ENCODE measurements at regions not wholly inside any gene's neighbourhood (a gene's known extent, or its start where the extent isn't known, plus 50 kb on each side); places are given as distances from the start of the nearest gene placed in this dataset.
"Not testable (repeated sequence)": the region's sequence is repeated elsewhere in the genome, so short reads cannot be mapped to it uniquely, and the experiment has no call there.

DNA sequence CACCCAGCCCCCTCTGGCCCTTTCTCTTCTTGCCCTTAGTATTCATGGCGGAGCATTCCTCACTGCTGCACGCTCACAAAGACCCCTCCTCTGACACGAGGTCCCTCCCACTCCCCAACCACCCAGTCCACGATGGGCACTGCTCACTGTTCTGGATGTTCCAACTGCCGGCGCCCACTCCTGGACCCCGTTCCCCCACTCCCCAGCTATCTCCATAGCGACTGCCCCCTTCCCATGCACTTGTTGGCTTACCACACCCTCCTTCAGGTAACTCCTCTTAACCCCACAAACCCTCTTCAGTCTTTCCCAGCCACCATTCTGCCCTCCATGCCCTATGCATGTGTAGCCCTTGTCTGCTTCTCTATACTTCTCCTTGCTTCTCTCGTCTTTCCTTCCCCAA is 961.5 kb upstream of the DEFB115 start:
- DNase-seq (ENCODE audit: low read depth in 2 of 2) = not testable (repeated sequence)

DNA sequence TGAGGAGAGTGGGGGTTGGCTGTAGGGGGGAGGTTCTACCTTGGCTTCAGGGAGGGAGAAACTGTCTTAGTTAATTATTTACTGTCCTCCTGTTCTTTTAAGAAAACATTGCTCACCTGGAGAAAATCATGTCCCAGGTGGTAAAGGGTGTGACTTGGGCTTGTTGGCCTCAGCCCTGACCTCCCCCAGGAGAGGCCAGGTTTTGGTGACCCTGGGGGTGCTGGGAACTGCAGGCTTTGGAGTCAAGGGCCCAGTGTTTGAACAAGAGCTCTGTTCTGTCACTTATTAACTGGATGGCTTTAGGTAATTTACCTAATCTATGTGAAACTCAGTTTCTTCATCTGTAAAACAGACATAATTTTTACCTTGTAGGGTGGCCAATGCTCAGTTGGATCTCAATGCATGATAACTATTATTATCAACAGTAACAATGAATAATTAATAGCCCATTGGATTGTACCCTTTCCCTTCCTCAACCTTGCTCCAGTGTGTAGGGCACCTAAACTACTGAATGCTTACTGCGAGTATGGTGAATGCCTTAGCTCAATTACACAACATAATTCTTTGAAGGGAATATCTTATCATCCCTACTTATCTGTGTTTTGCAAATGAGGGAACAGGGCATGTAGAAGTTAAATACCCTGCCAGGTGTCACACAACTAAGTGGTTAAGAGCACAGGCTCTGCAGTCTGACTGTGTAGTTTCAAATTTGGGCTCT is 959.4 kb upstream of the DEFB115 start:
- not testable (repeated sequence) for DNase-seq (ENCODE audit: low read depth in 2 of 2)

DNA sequence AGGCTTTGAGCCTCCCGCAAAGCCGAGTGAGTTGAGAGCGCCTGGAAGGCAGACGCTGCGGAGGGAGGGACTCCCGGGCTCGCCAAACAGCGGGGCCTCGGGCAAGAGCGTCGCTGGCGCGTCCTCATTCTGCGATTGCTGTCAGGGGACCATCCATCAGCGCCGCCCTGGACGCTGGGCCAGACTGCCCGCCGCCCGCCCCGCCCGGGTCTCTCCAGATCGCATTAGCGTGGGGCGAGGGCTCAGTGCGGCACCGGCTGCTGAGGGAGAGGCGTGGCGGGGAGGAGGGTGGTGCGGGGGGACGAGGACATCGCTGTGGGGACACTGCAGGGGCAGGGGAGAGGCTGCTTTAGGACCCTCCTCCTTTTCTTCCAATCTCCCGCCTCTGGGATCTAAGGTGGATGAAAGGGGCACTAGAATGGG is 957.2 kb upstream of the DEFB115 start:
- DNase-seq (ENCODE audit: low read depth in 2 of 2) = not testable (repeated sequence)

DNA sequence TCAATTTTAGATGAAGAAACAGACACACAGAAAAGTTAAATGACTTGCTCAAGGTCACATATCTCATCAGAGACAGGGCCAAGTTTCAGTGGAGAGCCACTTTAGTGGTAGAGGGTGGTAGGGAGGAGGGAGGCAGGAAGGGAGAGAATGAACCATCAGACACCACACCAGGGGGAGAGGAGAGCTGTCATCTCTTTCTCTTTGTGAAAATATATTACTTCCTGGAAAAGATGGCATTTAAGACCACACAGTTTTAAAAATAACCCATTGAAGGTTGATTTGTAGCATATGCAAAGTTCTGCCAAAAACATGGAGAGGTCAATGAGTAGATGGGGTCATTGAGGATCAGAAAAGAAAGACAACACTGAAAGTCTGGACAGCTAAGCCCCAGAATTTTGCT is 954.7 kb upstream of the DEFB115 start:
- DNase-seq (ENCODE audit: low read depth in 2 of 2) = not testable (repeated sequence)

DNA sequence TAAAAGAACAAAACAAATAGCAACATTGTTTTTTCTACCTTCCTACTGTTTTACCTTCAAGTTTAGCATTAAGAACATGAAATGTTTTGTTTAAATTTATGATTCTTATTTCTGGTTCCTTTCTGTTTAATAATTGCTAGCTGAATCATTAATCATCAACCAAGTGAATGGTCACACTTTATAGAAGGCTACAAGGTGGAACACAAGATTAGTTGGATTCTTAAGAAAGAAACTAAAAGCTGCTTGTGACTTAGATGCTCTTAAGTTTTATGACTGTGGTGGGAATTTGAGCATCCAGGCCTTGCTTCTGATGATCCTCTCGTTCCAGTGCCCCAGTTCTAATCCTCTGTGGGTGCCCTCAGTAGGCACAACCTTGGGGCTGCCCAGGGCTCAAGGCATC is 947.5 kb upstream of the DEFB115 start:
- DNase-seq (ENCODE audit: low read depth in 2 of 2) = not testable (repeated sequence)

DNA sequence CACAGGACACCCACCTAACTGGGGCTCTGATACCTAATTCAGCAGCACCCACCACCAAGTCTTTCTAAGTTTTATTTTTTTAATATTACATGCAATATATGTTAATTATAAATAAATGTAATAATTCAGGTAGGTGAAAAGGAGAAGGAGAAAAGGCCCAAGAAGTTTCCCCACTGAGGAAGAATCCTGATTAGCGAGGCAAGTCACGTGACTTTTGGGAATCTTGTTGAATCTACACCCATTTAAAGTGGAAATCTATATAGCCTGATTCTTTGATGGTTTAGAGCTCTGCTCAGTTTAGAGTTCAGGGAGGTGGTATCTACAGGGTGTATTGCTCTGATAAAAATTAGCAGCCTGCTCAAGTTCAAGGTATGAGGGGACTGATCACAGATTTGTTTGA is 947.1 kb upstream of the DEFB115 start:
- not testable (repeated sequence) for DNase-seq (ENCODE audit: low read depth in 2 of 2)

DNA sequence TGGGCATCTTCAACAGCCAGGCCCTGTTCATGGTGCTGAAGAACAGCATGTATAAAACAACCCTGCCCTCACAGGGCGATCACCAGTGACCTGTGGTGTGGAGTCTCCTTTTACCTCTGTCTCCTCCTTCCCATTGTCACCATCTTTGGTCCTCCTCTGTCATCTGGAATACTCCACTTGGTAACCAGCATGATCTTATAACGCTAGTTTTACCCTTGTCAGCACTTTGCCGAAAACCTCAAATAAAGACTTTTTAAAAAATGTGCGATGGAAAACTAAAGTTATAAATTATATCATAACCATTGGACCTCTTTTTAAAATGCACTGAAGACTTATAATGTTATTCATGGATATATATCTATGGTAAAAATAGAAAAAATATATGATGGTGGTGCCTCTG is 945.2 kb upstream of the DEFB115 start:
- not testable (repeated sequence) for DNase-seq (ENCODE audit: low read depth in 2 of 2)

DNA sequence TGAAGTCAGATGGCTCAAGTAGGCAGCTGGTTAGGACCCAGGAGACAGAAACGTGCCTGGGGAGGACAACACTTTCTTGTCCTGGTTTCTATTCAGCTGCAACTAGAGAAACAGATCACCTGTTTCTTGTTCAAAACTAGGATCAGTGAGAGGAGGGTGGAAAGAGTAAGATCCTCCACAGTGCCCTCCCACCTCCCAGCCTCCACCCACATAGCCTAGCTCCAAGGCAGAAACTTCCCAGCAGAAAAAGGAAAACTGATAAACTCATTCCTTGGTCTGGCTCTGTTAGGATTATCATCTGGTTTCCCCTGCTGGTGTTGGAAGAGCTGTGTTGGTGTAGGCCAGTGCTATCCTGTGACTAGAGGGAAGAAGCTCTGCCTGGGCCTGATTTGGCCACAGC is 943.8 kb upstream of the DEFB115 start:
- DNase-seq (ENCODE audit: low read depth in 2 of 2) = not testable (repeated sequence)

DNA sequence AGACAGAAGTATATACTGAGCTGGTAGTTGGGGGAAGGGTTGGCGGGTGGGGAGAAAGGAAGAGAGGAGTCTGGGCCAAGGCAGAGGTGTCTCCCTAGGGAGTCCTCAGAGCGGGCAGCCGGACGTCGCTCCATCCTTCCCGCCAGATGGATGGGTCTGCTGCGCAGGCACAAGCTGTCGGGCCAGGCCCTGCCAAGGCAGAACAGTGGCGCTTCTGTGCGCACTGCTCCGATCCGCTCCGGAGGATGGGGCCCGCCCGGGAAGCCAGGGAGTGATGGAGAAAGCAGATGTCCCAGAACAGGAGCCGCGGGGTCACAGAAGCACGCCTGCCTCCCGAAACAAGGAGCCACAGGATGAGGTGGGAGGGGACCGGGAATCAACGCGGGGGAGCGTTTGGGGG is 941.4 kb upstream of the DEFB115 start:
- DNase-seq (ENCODE audit: low read depth in 2 of 2) = not testable (repeated sequence)

DNA sequence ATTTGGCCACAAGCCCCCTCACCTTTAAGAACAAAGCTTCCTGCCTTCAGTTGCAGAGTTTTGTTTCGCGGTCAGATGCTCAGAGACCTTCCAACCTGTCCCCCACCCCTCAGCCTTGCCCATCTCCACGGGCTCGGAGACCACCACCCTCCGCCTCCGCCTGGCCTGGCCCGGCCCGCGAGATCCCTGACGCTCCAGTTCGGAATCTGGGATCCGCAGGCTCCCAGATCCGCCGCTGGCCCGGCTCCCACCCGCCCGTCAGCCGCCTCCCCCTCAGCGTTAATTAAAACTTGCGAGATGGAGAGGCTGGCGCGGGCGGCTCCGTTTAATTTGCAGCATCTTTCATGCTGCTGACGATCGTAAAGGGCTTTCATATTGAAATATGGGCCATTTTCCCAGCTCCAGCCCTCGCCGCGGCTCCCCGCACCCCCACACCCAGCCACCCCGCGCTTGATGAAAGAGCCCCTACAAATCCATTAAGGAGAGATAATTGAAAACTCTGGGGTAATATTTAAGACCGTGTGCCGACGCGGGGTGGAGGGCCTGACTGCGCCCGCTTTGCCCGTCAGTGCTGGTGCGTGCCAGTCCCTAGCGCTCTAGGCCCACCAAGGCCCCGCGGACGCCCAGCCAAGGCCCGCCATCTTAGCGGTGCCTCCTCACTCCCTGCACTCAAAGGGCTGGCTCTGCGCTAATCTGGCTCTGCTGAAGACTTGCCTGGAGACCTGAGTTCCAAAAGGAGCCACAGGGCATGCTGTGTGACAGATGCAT is 940.7 kb upstream of the DEFB115 start:
- not testable (repeated sequence) for DNase-seq (ENCODE audit: low read depth in 2 of 2)

DNA sequence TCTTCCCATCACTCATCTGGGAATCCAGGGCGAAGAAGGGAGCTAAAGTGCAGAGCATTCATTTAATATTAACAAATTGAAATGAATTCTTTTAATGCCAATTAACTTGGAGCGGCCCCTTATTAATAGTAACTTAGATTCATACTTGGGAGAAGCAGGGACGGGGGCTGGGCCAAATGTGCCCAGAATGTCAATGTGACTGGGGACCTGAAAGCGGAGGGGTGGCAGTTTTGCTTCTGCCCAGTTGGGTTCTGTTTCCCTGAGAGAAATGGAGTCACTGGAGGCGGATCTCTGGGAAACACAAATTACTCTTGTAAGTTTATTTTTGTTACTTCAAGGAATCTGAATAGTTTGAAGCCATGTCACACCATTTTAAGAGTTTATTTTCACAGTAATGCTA is 923.7 kb upstream of the DEFB115 start:
- not testable (repeated sequence) for DNase-seq (ENCODE audit: low read depth in 2 of 2)

DNA sequence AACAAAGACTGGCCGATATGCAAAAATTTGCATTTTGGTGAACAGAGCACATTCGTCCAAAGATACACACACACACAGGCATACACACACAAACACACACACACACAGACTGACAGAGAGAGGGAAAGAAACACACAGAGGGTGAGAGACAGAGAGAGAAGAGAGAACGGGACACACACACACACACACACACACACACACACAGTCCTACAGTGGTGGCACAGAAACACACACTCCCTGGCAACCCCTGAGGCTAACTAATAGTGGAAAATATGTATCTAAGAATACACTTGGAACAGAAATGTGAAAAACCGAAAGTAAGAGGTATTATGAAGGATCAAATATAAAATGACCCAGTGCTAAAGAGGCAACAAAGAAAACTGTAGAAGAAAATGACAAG is 919.9 kb upstream of the DEFB115 start:
- DNase-seq (ENCODE audit: low read depth in 2 of 2) = not testable (repeated sequence)

DNA sequence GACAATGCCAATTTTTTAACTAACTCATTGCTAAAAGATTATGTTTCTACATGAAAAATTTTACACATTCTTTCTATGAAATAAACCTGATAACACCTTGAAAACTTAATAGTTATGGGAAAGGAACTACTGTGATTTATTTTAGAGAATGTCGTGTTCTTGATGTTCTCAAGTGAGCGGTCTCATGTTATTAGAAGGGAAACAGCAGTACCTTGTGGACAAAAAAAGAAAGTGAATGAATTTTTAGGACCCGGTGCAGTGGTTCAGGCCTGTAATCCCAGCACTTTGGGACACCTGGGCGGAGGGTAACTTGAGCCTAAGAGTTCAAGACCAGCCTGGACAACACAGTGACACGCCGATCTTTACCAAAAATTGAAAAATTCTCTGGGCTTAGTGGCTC is 908.5 kb upstream of the DEFB115 start:
- not testable (repeated sequence) for DNase-seq (ENCODE audit: low read depth in 2 of 2)

DNA sequence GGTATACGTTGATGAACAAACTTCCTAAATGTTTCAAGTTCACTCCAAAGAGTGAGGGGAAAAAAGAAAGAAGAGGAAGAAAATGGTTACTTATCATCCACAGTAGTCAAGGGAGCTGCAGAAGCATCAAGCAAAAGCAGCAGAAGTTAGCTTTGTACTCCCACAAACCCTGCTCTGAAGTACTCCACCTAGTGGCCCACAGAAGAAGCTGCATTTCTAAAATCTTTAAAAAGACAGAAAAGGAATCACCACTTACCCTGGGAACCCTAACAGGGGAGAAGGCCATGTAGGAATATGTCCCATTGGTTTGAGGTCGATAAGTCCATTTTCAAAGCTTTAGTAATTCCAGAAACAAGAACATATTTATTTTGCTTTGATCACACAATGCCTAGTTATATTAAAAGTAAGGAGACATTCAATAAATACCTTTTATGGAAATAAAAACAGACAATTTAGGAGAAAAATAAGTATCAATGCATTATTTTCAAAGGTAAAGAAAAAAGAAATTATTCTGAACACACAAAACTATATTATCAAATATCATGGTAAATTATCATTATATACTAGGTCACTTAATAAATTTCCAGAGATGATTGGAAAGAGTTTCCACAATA is 900.5 kb upstream of the DEFB115 start:
- not testable (repeated sequence) for DNase-seq (ENCODE audit: low read depth in 2 of 2)

DNA sequence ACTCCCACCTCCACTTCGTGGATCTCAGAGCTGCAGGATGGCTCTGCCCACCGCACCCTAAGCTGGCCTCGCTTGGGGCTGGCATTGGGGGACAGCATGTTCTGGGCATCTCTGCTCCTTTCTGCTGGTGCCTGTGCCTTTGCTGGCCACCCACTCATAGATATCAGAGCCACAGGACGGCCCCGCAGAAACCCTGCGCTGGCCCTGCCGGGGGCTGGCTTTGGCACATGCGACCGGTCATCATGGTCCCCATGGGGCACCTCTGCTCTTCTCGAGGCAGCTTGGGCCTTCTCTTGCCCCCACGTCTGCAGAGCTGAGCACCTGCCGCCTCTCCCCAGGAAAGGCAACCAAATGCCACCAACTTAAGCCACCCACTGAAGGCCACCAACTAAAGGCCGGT is 895.7 kb upstream of the DEFB115 start:
- not testable (repeated sequence) for DNase-seq (ENCODE audit: low read depth in 2 of 2)

DNA sequence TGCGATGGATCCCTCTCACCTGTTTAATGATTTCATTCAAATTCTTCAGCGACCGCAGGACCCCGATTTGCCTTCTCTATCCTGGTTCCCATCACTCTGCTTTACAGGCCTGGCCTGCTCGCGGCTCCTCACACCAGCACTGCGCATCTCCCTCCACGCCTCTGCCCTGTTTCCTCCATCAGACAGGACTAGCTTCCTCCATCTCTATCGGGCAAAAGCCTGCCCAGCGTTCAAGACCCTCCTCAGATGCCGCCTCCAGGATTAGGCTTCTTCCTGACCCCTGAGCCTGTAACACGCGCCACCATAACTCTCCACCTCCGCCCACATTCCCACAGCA is 881.1 kb upstream of the DEFB115 start:
- DNase-seq (ENCODE audit: low read depth in 2 of 2) = not testable (repeated sequence)

DNA sequence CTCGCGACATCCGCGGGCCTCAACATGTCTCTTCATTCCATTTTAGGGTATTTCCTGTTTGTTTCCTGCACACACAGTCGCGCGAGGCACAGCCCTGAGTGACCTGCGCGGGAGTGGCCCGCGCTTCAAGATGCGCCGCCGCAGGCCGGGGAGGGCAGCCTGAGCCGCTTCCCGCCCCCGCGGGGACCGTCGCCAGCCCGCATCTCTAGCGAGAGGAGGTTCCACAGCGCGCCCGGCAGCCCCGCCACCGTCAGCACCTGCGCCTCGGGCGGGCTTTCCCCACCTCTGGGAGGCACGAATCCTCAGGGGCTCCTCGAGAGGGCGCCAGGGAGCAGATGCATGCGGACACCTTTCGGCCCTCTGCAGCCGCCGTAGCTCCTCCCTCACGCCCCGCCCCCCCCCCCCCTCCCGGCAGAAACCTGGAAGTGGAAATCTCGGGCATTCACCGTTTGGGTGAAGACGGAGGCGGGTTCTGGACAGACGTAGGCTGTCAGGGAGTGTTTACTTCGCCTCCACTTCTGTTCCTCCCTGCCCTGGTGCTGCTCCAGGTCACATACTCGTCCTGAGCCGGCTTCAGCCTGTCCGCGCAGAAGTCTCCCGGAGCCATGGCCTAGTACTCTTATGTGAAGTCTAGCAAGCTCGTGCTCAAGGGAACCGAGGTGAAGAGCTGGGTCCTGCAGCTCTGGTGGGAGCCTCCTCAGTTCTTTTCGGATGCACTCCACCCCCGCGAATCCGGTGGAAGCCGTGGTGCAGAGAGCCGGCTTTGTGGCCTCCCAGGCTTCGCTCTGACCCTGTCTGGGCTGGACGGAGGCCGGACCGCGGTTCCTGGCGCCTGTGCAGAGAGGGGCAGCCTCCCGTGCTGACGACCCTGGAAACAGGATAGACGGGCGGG is 880.5 kb upstream of the DEFB115 start:
- peak; percentile 74 to 80 for DNase-seq (ENCODE audit: low read depth in 2 of 2)

DNA sequence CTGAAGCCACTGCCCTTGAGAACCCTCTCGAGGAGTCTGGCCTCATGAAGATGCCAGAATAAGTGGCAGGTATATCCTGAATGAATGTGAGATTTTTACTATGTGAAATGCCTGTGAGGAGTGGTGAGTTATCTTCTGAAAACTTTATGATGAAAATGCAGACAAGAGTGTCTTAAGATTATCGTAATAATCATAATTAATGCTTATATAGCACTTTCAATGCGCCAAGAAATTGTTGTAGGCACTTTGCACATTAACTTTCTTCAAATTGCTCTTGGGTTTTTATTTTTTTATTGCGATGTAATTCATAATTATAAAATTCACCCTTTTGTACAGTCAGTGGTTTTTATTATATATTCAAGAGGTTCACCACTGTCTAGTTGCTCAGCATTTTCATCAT is 879.1 kb upstream of the DEFB115 start:
- DNase-seq (ENCODE audit: low read depth in 2 of 2) = not testable (repeated sequence)

DNA sequence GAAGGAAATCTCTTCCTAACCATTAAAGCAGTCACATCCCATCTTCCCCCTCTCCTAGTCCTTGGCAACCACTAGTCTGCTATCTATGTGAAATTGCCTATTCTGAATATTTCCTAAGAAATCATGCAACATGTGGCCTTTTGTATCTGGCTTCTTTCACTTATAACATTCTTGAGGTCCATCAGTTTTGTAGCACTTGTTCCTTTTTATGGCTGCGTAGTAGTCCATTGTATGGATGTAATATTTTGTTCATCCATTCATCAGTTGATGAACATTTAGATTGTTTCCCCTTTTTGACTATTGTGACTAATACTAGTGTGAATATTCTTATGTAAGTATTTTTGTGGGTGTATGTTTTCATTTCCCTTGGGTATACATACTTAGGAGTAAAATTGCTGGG is 878.7 kb upstream of the DEFB115 start:
- DNase-seq (ENCODE audit: low read depth in 2 of 2) = not testable (repeated sequence)

DNA sequence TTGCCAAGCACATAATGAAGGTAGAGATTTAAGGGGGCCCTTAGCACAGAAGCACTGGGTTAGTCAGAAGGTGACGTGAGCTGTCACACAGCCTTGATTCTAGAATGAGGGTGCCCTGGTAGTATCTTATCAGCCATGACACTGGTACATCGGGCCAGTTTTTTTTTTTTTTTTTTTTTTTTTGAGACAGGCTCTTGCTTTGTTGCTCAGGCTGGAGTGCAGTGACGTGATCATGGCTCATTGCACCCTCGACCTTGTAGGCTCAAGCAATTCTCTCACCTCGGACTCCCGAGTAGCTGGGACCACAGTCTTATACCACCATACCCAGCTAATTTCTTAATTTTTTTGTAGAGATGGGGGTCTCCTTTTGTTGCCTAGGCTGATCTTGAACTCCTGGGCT is 872.6 kb upstream of the DEFB115 start:
- not testable (repeated sequence) for DNase-seq (ENCODE audit: low read depth in 2 of 2)

DNA sequence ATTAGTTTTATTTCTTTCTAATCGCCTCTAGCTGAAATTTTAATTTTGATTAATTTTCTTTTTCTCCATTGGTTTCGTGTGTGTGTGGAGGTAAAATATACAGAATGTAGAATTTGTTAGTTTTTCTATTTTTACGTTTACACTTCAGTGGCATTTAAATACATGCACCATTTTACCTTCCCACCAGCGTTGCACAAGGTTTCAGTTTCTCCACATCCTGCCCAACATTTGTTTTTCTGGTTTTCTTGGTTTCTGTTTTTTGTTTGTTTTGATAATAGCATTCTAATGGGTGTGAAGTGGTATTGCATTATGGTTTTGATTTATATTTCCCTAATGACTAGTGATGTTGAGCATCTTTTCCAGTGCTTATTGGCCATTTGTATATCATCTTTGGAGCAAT is 871.4 kb upstream of the DEFB115 start:
- DNase-seq (ENCODE audit: low read depth in 2 of 2) = not testable (repeated sequence)

DNA sequence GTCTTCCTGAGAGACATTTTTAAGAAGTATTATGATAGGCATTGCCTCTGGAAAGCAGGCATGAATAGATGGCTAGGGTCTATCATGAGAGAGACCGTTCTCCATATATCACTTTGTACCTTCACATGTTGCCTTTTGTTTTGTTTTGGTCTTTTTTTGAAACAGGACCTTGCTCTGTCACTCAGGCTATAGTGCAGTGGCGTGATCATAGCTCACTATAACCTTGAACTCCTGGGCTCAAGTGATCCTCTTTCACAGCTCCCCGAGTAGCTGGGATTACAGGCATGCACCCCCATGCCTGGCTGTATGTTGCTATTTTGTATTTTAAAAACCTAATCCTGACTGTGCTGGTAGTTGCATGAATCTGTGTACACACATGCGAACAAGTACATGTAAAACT is 869.6 kb upstream of the DEFB115 start:
- not testable (repeated sequence) for DNase-seq (ENCODE audit: low read depth in 2 of 2)

Data from activated CD4-positive, alpha-beta T cell treated with anti-CD3 and anti-CD28 coated beads for 24 hours (primary cell).